ENCODE measurements at regions not wholly inside any gene's neighbourhood (a gene's known extent, or its start where the extent isn't known, plus 50 kb on each side); places are given as distances from the start of the nearest gene placed in this dataset.

GRCh38 chr4:43716721-43717395 is 731.8 kb downstream of the KCTD8 start:
- H3K27ac ChIP-seq, result no peak overlapping the region
- DNase-seq (ENCODE audit: low spot score) (no peak), ATAC-seq (ENCODE audit: insufficient number of reproducible peaks, low FRiP score, low read depth) (no peak)
- H3K4me3 ChIP-seq, result no peak overlapping the region
- H3K9me3 ChIP-seq, result no peaks in the 10 kb centered on the region
- no peaks in the 10 kb centered on the region for H3K27me3 ChIP-seq (replicated peaks; ENCODE audit: insufficient read depth)
- no peaks in the 10 kb centered on the region for H3K36me3 ChIP-seq
- H3K4me1 ChIP-seq (ENCODE audit: control insufficient read depth in 1 of 2, low read depth in 2 of 2), result no peaks in the 10 kb centered on the region
- TF ChIP-seq CTCF (IDR thresholded peaks at IDR 0.05), result no peak

- Histone ChIP-seq H3K27ac (no peak overlapping the region), H3K4me1 (ENCODE audit: control insufficient read depth in 1 of 2, low read depth in 2 of 2) (no peaks in the 10 kb centered on the region), H3K4me3 (no peak overlapping the region), H3K36me3 (no peaks in the 10 kb centered on the region), H3K27me3 (replicated peaks; ENCODE audit: insufficient read depth) (no peaks in the 10 kb centered on the region), H3K9me3 (no peaks in the 10 kb centered on the region)
- ATAC-seq (ENCODE audit: insufficient number of reproducible peaks, low FRiP score, low read depth) (no peak), DNase-seq (ENCODE audit: low spot score) (no peak)
- TF ChIP-seq CTCF (IDR thresholded peaks at IDR 0.05), result no peak
Measured at GRCh38 chr4:43718369-43718768, 730.2 kb downstream of the KCTD8 start.

GRCh38 chr4:43732829-43733426 is 715.7 kb downstream of the KCTD8 start:
- Histone ChIP-seq H3K27ac (no peak overlapping the region), H3K4me3 (no peak overlapping the region), H3K4me1 (ENCODE audit: control insufficient read depth in 1 of 2, low read depth in 2 of 2) (no peaks in the 10 kb centered on the region), H3K27me3 (replicated peaks; ENCODE audit: insufficient read depth) (no peaks in the 10 kb centered on the region), H3K9me3 (no peaks in the 10 kb centered on the region), H3K36me3 (no peaks in the 10 kb centered on the region)
- no peak for TF ChIP-seq CTCF (IDR thresholded peaks at IDR 0.05)
- ATAC-seq (ENCODE audit: insufficient number of reproducible peaks, low FRiP score, low read depth), result no peak
- DNase-seq (ENCODE audit: low spot score), result no peak

GRCh38 chr4:43742083-43742482 is 706.5 kb downstream of the KCTD8 start:
- no peak overlapping the region for H3K4me3 ChIP-seq
- no peak for ATAC-seq (ENCODE audit: insufficient number of reproducible peaks, low FRiP score, low read depth)
- no peaks in the 10 kb centered on the region for H3K4me1 ChIP-seq (ENCODE audit: control insufficient read depth in 1 of 2, low read depth in 2 of 2)
- no peaks in the 10 kb centered on the region for H3K9me3 ChIP-seq
- no peak for DNase-seq (ENCODE audit: low spot score)
- no peak overlapping the region for H3K27ac ChIP-seq
- H3K36me3 ChIP-seq, result no peaks in the 10 kb centered on the region
- no peak for TF ChIP-seq CTCF (IDR thresholded peaks at IDR 0.05)
- no peaks in the 10 kb centered on the region for H3K27me3 ChIP-seq (replicated peaks; ENCODE audit: insufficient read depth)

- no peak overlapping the region for H3K4me3 ChIP-seq
- DNase-seq (ENCODE audit: low spot score) (no peak), ATAC-seq (ENCODE audit: insufficient number of reproducible peaks, low FRiP score, low read depth) (no peak)
- H3K9me3 ChIP-seq, result no peaks in the 10 kb centered on the region
- H3K4me1 ChIP-seq (ENCODE audit: control insufficient read depth in 1 of 2, low read depth in 2 of 2), result no peaks in the 10 kb centered on the region
- no peak overlapping the region for H3K27ac ChIP-seq
- TF ChIP-seq CTCF (IDR thresholded peaks at IDR 0.05), result no peak
- no peaks in the 10 kb centered on the region for H3K27me3 ChIP-seq (replicated peaks; ENCODE audit: insufficient read depth)
- H3K36me3 ChIP-seq, result no peaks in the 10 kb centered on the region
Measured at GRCh38 chr4:43754566-43754965, 694.0 kb downstream of the KCTD8 start.
